Left ventricle myocardium superior (tissue), 1 donor: ENCODE measurements at regions not wholly inside any gene's neighbourhood (a gene's known extent, or its start where the extent isn't known, plus 50 kb on each side); places are given as distances from the start of the nearest gene placed in this dataset.
A peak's percentile ranks its signal among the peaks of the same experiment; 100 is the strongest.
"Not testable (repeated sequence)": the region's sequence is repeated elsewhere in the genome, so short reads cannot be mapped to it uniquely, and the experiment has no call there.

ENCODE experiments used
- ATAC-seq: fragments of 200-7000 bp; cut with Tn5 transposase; one replicate; pipeline ENCODE4 v1.9.1; 2020; ENCODE audit warnings: mild to moderate bottlenecking, moderate library complexity
- DNase-seq: peaks from one replicate; pipeline ENCODE4 v3.0.0-alpha.2; 2020
- intact Hi-C: fragments of 100-400 bp; cut with micrococcal nuclease; formaldehyde crosslinking; loops from one replicate; pipeline ENCODE4 v1.11.0; 2022
- donor health status: DM: no; HTN: yes; CAD: no; lungs with severe emphysema.

- DNase-seq, result not testable (repeated sequence)
These were observed 105.1 kb downstream of the LRRC74B start for GRCh38 chr22:21150863-21151262.

DNA sequence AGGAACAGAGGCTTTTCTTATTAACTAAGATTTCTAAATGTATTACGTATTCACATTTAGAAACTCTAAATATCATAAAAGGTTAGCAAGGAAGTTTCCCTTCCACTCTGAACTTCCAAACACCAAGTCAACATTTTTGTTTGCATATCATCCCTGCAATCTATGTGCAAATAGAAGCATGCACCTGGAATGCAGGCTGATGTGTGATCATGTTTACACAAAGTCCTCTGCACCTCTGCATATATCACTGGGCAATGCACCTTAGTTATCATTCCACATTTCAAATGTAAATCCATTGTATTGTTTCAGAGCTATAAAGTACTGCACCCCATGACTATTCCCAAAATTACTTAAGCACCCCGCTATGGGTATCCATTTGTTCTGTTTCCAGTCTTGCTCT lies 142.1 kb downstream of the LRRC74B start:
- DNase-seq, ATAC-seq, intact Hi-C loops: not testable (repeated sequence)

More at GRCh38 chr22:21150863-21151262, 105.1 kb downstream of the LRRC74B start:
- ATAC-seq, intact Hi-C loops: not testable (repeated sequence)

GRCh38 chr22:21212054-21212453 lies 166.3 kb downstream of the LRRC74B start:
- intact Hi-C loops, DNase-seq, ATAC-seq: not testable (repeated sequence)

- intact Hi-C loops, DNase-seq, ATAC-seq: not testable (repeated sequence)
These were observed 167.4 kb upstream of the RIMBP3B start for GRCh38 chr22:21215973-21216731.

GRCh38 chr22:21224900-21225299 lies 158.7 kb upstream of the RIMBP3B start:
- ATAC-seq, intact Hi-C loops, DNase-seq: not testable (repeated sequence)

- DNase-seq, intact Hi-C loops, ATAC-seq: not testable (repeated sequence)
These were observed 156.5 kb upstream of the RIMBP3B start for GRCh38 chr22:21226901-21227693.

- intact Hi-C loops, ATAC-seq, DNase-seq: not testable (repeated sequence)
These were observed 132.1 kb upstream of the RIMBP3B start for GRCh38 chr22:21251435-21251834.

DNA sequence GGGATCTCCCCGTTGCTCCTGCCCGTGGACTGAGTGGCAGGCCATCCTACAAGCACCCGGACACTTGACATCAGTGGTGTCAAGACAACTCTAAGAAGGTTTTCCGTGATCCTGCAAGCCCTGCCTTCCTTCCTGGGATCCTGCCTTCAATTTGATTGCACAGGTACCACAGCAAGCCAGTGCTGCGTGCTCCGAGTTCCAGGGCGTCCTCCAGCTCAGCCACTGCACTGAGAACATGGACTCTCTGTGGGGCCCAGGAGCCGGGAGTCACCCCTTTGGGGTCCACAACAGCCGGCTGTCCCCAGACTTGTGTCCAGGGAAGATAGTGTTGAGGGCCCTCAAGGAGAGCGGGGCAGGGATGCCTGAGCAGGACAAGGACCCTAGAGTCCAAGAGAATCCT lies 100.9 kb upstream of the RIMBP3B start:
- intact Hi-C loops, ATAC-seq: not testable (repeated sequence)
- peak; percentile 23 for DNase-seq

DNA sequence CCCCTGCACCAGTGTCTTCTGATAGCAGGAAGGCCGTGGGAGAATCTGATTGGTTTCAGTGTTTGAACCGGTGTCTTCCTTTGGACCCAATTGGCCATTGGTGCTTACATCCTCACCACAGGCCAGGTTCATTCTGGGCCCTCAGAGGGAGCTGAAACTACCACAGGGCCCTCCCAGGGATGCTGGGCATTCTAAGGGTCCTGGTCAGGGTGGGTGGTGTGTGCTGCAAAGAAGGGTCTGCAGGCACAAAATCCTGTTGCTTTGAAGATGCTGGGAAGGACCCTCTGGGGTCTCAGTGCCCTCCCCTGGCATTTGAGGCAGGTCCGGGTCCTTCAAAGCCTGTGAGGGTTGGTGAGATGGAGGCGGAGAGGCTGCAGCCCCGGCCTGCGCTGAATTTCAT lies 89.8 kb upstream of the RIMBP3B start:
- ATAC-seq, intact Hi-C loops: not testable (repeated sequence)
- peak; percentile 11 for DNase-seq

DNA sequence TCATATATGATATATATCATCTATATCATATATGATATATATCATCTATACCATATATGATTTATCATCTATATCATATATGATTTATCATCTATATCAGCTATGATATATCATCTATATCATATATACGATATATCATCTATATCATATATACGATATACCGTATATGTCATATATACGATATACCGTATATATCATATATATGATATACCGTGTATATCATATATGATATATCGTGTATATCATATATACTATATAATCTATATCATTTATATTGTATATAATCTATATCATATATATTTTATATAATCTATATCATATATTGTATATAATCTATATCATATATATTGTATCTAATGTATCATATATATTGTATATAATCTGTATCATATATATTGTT lies 55.9 kb upstream of the RIMBP3B start:
- intact Hi-C loops, DNase-seq, ATAC-seq: not testable (repeated sequence)
